ENCODE measurements at regions not wholly inside any gene's neighbourhood (a gene's known extent, or its start where the extent isn't known, plus 50 kb on each side); places are given as distances from the start of the nearest gene placed in this dataset.

- no peaks in the 10 kb centered on the region for H4K20me1 ChIP-seq (replicated peaks; ENCODE audit: insufficient read depth)
- H3K4me1 Mint-ChIP-seq: peaks cover 3% of the 10 kb centered on the region; the same call in 1 of the 3 replicates
- H3K4me1 ChIP-seq (ENCODE audit: insufficient read depth): no peaks in the 10 kb centered on the region
- H3K4me2 ChIP-seq: no peak overlapping the region
- H3K9me3 Mint-ChIP-seq: no peaks in the 10 kb centered on the region
- H3K27ac Mint-ChIP-seq: no peak overlapping the region
- H3K27me3 ChIP-seq (ENCODE audit: insufficient read depth): no peaks in the 10 kb centered on the region
- no peaks in the 10 kb centered on the region for H3K79me2 ChIP-seq (replicated peaks; ENCODE audit: insufficient read depth)
- H3K4me3 Mint-ChIP-seq: no peak overlapping the region
- H2AFZ ChIP-seq: no peak overlapping the region
- peaks cover 2% of the 10 kb centered on the region for H3K27me3 Mint-ChIP-seq (ENCODE audit: insufficient read depth, low read depth, poor library complexity)
- H3F3A ChIP-seq (replicated peaks; ENCODE audit: low read depth): no peaks in the 10 kb centered on the region
- no peaks in the 10 kb centered on the region for H3K36me3 Mint-ChIP-seq (ENCODE audit: low read depth)
- DNase-seq (ENCODE audit: low spot score): no peak
- no peak overlapping the region for H3K27ac ChIP-seq (ENCODE audit: low read depth)
- H3K4me3 ChIP-seq: no peak overlapping the region
- 0 out of 2 replicates have a peak, but pooled peaks cover 3% of the 10 kb centered on the region for H3K9me2 ChIP-seq (ENCODE audit: insufficient read depth)
- H3K36me3 ChIP-seq (ENCODE audit: insufficient read depth): no peaks in the 10 kb centered on the region
- no peak for ATAC-seq
- TF ChIP-seq ETS1 (IDR thresholded peaks at IDR 0.05) (no peak), STAT1 (IDR thresholded peaks at IDR 0.05; ENCODE audit: unreplicated experiment) (no peak), REST (IDR thresholded peaks at IDR 0.05; ENCODE audit: unreplicated experiment) (no peak), NANOG (IDR thresholded peaks at IDR 0.05; ENCODE audit: borderline replicate concordance) (no peak), ZNF462 (CRISPR knock-in tag; IDR thresholded peaks at IDR 0.05) (no peak), ZNF331 (CRISPR knock-in tag; IDR thresholded peaks at IDR 0.05; ENCODE audit: low read depth) (no peak), CREB1 (CRISPR knock-in tag; IDR thresholded peaks at IDR 0.05; ENCODE audit: low read depth) (no peak), EZH2 (IDR thresholded peaks at IDR 0.05; ENCODE audit: low read depth, unreplicated experiment) (no peak), CTCF (conservative IDR thresholded peaks at IDR 0.05; ENCODE audit: low read depth in 2 of 2) (no peak), JUNB (IDR thresholded peaks at IDR 0.05; ENCODE audit: unreplicated experiment) (no peak), EZH2phosphoT487 (IDR thresholded peaks at IDR 0.05; ENCODE audit: unreplicated experiment) (no peak), POLR2AphosphoS5 (IDR thresholded peaks at IDR 0.05; ENCODE audit: low read depth) (no peak), ZNF114 (CRISPR knock-in tag; IDR thresholded peaks at IDR 0.05) (no peak)
Measured at GRCh38 chr21:28729887-28730286, 262.8 kb downstream of the LTN1 start.

Measured in GM23338 (cell line).